Panc1 (cell line): ENCODE measurements at regions not wholly inside any gene's neighbourhood (a gene's known extent, or its start where the extent isn't known, plus 50 kb on each side); places are given as distances from the start of the nearest gene placed in this dataset.

Experiments
- POLR2AphosphoS5 ChIP-seq: IDR thresholded peaks from 2 replicates; pipeline ENCODE4 v1.6.1; 2012; ENCODE audit warnings: mild to moderate bottlenecking, low read depth, low read length, moderate library complexity
- REST ChIP-seq, 2 experiments: IDR thresholded peaks; 2 replicates each; pipeline ENCODE4 v1.6.1; 2011 to 2012; ENCODE audit warnings: low read depth in 2 of 2, control low read depth in 1 of 2, low read length in 1 of 2, mild to moderate bottlenecking in 1 of 2, moderate library complexity in 1 of 2; ENCODE audit not compliant: insufficient read depth in 1 of 2
- SIN3A ChIP-seq: IDR thresholded peaks from 2 replicates; pipeline ENCODE4 v1.6.1; 2012; ENCODE audit warnings: low read depth, mild to moderate bottlenecking, low read length, moderate library complexity, borderline replicate concordance; ENCODE audit not compliant: insufficient read depth
- TCF7L2 ChIP-seq: IDR thresholded peaks from 2 replicates; pipeline ENCODE4 v1.6.1; 2011; ENCODE audit warnings: mild to moderate bottlenecking, low read depth, low read length, inconsistent platforms
- TF ChIP-seq, protein P1 (sequence below): fragments of 450-650 bp; IDR thresholded peaks from 2 replicates; pipeline ENCODE4 v1.5.1; 2017; ENCODE audit warnings: mild to moderate bottlenecking

DNA sequence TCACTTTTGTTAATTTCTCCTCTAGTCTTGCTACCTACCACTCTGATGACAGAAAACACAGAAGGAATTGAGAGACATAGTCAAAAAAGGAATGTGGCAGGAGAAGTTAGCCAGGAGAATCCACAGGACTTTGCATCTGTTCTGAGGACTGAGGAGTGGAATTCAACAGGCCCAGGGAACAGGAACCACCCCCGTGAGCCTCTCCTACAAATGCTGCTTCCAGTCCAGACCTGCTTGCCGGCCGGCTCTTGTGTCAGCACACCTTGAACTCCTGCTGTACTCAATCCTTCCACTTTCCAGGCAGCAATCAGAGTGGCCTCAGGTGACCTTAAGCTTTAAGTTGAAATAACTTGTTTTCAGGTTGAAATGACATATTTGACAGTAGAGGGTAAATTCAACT lies 903.1 kb downstream of the BCL11B start:
- TF ChIP-seq TCF7L2, result no peak
- TF ChIP-seq, protein P1, sequence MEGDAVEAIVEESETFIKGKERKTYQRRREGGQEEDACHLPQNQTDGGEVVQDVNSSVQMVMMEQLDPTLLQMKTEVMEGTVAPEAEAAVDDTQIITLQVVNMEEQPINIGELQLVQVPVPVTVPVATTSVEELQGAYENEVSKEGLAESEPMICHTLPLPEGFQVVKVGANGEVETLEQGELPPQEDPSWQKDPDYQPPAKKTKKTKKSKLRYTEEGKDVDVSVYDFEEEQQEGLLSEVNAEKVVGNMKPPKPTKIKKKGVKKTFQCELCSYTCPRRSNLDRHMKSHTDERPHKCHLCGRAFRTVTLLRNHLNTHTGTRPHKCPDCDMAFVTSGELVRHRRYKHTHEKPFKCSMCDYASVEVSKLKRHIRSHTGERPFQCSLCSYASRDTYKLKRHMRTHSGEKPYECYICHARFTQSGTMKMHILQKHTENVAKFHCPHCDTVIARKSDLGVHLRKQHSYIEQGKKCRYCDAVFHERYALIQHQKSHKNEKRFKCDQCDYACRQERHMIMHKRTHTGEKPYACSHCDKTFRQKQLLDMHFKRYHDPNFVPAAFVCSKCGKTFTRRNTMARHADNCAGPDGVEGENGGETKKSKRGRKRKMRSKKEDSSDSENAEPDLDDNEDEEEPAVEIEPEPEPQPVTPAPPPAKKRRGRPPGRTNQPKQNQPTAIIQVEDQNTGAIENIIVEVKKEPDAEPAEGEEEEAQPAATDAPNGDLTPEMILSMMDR, result no peak
- TF ChIP-seq REST (IDR thresholded peaks at IDR 0.05; ENCODE audit: insufficient read depth in 1 of 2, low read depth in 2 of 2, low read length in 1 of 2), result no peak
- no peak for TF ChIP-seq SIN3A
- TF ChIP-seq POLR2AphosphoS5, result no peak
